Stimulated activated CD4-positive, alpha-beta T cell treated with anti-CD3 and anti-CD28 coated beads, Interleukin-4, amount 100 ng/mL, for 24 hours (primary cell): ENCODE measurements at regions not wholly inside any gene's neighbourhood (a gene's known extent, or its start where the extent isn't known, plus 50 kb on each side); places are given as distances from the start of the nearest gene placed in this dataset.
"Not testable (repeated sequence)": the region's sequence is repeated elsewhere in the genome, so short reads cannot be mapped to it uniquely, and the experiment has no call there.

ENCODE experiments used
- DNase-seq: peaks from one replicate; pipeline ENCODE4 v3.0.0-alpha.2; 2020

GRCh38 chr7:76971201-76971600, 61.0 kb downstream of the SPDYE17 start:
- DNase-seq = not testable (repeated sequence)

DNA sequence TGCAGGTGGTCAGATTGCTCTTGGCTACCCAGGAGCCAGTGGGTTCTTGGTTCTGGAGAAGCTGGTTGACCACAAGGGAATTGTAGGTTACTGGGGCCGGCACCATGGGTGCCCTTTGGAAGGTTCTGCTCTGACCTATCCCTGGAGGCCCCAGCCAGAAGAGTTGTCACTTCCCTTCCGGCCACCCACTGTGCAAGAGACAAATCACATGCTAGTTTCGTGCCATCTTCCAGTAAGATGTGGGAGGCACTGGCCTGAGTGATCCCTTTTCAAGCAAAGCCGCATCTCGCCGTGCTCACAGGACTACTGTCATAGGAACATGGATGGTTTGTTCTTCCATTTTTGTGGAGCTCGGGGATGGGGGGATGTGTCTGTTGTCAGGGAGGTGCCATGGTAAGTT, 62.3 kb downstream of the SPDYE17 start:
- not testable (repeated sequence) for DNase-seq

GRCh38 chr7:76965731-76966548, 66.2 kb downstream of the SPDYE17 start:
- DNase-seq = not testable (repeated sequence)

GRCh38 chr7:76964050-76964449, 68.1 kb downstream of the SPDYE17 start:
- DNase-seq = not testable (repeated sequence)

GRCh38 chr7:76963061-76963460, 69.1 kb downstream of the SPDYE17 start:
- not testable (repeated sequence) for DNase-seq

GRCh38 chr7:76960400-76960986, 71.7 kb downstream of the SPDYE17 start:
- DNase-seq = not testable (repeated sequence)

- not testable (repeated sequence) for DNase-seq
Measured at GRCh38 chr7:76959573-76960399, 72.4 kb downstream of the SPDYE17 start.

DNA sequence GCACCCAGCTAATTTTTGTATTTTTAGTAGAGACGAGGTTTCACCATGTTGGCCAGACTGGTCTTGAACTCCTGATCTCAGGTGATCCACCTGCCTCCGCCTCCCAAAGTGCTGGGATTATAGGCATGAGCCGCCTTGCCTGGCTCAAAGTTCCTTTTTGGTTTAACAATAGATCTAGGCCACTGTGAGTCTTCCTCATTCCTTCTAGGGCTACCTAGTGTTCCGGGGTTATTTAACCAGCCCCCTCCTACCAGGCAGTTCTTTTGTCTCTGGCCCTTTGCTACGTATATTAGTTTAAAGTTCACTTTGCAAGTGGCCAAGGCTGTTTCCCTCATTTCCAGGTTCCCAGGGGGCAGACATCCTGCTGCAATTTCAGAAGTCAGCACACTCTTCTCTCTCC, 75.6 kb downstream of the SPDYE17 start:
- not testable (repeated sequence) for DNase-seq

- not testable (repeated sequence) for DNase-seq
Measured at GRCh38 chr7:76955124-76955523, 77.0 kb downstream of the SPDYE17 start.

DNA sequence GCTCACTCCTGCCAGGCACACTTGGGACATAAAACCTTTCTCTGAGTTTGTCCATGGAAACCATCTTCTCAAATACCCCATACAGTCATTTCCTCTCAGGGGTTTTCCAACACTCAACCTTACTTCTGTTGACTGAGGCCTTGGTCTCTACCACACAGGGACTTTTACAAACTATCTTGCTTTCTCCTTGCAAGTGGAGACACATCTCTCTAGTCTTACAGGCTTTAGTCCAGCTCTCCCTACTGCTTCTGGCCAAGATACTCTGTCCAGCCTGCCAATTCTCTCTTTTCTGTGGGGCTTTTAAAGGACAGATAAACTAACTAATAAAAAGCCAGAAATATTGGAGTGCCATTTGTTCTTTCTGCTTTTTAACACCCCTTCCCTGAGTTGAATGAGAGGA, 87.6 kb downstream of the SPDYE17 start:
- DNase-seq = not testable (repeated sequence)

DNA sequence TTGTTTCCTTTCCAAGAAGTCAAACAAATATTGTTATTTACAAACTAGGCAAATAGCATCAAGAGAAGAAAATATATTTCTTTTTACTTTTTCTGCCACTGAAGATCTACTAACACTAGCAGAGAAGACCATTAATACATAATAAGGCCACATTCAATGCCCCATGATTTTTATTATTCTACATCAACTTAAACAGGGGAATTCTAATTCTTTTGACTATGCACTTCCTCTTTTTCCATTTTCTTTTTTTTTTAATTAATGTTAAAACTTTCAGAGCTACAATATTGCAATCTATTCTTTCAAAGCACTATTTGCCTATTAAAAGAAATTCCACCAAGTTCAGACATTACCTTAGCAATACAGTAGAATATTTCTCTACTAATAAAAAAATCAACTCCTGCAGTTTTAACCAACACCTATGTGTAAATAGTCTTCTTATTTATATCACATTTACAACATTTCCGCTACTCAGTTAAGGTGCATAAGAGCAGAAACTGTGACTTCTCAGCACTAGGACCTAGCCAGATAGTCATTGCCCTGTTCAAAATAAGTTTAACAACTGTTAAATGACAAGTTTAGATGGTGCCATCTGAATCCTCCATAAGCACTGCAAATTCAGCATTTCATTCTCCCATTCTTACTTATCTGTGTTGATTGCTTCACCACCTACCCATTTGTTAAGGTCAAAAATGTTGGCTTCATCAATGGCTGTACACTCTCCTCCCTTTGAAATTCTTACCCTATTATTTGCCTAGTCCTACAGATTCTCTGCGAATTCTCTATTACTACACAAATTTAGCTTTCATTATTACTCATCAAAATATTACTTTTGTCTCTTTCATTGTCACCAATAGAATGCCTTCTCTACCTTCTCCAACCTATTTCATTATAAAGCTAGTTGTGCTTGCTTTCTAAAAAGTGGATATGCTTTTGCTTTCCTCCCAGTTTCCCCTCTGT, 90.1 kb downstream of the SPDYE17 start:
- DNase-seq = not testable (repeated sequence)

DNA sequence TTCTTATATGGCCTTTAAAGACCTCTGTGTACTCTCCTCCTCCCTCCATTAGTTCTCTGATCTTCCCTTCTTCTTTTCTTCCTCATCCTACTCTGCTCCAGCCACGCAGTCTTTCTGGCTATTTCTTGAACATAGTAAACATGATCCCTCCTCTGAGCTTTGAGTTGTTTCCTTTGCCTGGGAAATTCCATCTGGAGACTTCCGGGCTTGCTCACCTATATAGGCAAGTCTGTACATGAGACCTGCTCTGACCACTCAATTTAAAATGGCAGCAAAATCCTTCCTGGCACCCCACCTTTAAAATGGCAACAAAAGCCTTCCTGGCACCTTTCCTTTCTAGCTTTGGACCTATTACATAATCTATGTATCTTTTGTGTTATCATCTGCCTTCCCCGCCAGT, 94.4 kb downstream of the SPDYE17 start:
- not testable (repeated sequence) for DNase-seq

- DNase-seq = not testable (repeated sequence)
Measured at GRCh38 chr7:76937330-76937729, 94.8 kb downstream of the SPDYE17 start.

DNA sequence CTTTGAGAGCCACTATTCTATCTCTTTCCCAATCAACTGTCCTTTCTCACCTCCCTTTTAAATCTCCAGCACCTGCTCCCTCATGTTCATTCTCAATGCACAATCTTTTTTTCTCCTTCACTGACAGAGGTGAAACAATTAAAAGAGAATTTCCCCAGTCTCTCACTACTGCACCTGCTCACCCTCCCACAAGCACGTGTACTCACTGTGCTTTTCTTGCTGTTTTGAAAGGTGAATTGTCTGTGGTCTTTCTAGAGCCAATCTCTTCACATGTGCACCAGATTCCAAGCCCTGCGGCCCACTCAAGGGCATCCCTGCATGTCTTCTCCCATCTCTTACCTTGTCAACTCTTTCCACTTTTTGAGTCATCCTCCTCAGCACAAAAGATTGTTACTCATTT, 95.8 kb downstream of the SPDYE17 start:
- DNase-seq = not testable (repeated sequence)

DNA sequence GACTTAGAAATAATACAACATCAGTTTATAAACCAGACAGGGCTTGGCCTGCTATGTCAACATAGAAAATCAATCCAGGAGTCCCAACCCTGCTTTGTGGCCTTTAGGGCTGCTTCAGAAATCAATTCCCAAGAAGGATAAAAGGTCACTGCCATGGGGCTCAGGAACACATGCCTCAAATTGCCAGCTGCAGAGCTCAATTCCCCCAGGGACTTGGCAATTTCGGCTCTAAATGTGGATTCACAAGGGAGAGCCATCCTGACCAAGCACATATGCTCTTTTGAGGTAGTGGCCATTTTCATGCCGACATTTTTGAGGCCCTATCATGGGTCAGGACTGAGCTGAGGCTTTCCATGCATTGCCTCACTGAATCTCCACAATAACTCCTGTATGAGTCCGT, 97.5 kb downstream of the SPDYE17 start:
- not testable (repeated sequence) for DNase-seq

DNA sequence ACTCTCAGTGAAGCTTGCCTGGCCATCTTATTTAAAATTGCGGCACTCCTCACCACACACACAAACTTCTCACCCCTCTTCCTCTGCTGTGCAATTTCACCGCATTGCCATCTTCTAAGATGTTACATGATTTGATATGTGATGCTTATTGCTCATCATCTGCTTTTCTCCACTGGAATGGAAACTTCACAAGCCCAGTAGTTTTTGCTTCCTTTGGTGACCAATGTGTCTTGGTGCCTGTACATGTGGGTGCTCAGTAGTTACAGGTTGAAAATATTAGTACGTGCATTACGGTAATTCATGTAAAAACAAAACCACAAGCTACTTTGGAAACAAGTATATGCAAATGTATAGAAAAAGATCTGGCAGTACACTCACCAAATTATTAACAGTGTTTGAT, 99.2 kb downstream of the SPDYE17 start:
- not testable (repeated sequence) for DNase-seq

DNA sequence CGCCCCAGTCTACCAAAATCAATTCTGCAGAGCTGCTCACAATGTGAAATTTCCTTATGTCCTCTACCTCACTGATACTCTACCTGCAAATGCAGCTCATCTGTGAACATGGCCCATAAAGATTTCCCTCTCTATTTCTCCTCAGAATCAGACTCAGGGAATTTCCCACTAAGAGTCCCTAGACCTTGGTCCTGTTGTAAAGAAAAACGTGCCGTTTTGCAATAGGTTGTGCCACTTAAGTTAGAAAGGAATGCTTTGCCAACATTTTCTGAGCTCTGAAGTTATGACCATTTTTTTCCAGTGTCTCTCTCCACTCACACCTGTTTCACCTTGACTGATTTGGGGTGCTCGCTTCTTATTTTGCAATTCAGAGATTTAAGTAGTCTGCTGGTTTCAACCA, 100.7 kb downstream of the SPDYE17 start:
- not testable (repeated sequence) for DNase-seq

DNA sequence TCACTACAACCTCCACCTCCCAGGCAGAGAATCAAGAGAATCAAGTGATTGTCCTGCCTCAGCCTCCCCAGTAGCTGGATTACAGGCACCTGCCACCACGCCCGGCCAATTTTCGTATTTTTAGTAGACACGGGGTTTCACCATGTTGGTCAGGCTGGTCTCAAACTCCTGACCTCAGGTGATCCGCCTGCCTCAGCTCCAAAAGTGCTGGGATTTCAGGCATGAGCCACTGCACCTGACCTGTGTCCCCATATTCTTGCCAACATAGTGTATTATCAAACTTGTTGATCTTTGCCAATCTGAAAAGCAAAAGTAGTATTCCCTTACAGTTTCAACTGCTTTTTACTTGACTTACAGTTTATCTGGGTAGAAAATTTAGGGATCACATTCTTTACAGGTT, 101.7 kb downstream of the SPDYE17 start:
- DNase-seq = not testable (repeated sequence)

GRCh38 chr7:76928751-76929150, 103.4 kb downstream of the SPDYE17 start:
- not testable (repeated sequence) for DNase-seq

GRCh38 chr7:76927741-76928393, 104.3 kb downstream of the SPDYE17 start:
- DNase-seq = not testable (repeated sequence)

DNA sequence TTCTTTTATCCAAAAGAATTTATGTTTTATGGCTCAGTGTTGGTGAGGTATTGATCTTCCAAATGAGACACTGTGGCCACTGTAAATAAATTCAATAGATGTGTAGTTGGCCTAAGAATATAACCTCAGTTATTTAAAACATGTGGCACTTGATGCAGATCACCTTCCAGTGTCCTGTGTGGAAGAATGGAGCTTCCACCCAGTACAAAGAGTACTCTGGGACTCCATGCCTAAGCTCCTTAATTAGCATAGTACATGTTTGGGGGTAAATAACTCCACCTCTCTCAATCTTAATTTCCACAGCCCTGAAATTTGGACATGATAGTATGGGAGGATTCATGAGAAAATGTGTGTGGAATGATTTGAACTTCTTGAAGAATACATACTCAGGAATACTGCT, 105.7 kb downstream of the SPDYE17 start:
- not testable (repeated sequence) for DNase-seq

GRCh38 chr7:76924756-76925155, 107.4 kb downstream of the SPDYE17 start:
- not testable (repeated sequence) for DNase-seq
